HK-2 (cell line): ENCODE measurements at regions not wholly inside any gene's neighbourhood (a gene's known extent, or its start where the extent isn't known, plus 50 kb on each side); places are given as distances from the start of the nearest gene placed in this dataset.
"Not testable (repeated sequence)": the region's sequence is repeated elsewhere in the genome, so short reads cannot be mapped to it uniquely, and the experiment has no call there.

Source experiments
- DNase-seq: peaks from one replicate; pipeline ENCODE4 v3.0.0-alpha.2; 2018; ENCODE audit not compliant: unreplicated experiment

- peak; percentile 30 for DNase-seq
These were observed 177.6 kb downstream of the AIPL1 start for GRCh38 chr17:6257336-6257735.

- no peak for DNase-seq
These were observed 179.6 kb downstream of the AIPL1 start for GRCh38 chr17:6255322-6255721.

- DNase-seq, result no peak
These were observed 180.9 kb downstream of the AIPL1 start for GRCh38 chr17:6254036-6254435.

- not testable (repeated sequence) for DNase-seq
These were observed 181.5 kb downstream of the WSCD1 start for GRCh38 chr17:6251640-6252039.

GRCh38 chr17:6249732-6250131, 179.6 kb downstream of the WSCD1 start:
- DNase-seq, result no peak

GRCh38 chr17:6248061-6248460, 177.9 kb downstream of the WSCD1 start:
- DNase-seq, result no peak

GRCh38 chr17:6245301-6246177, 175.4 kb downstream of the WSCD1 start:
- DNase-seq, result no peak

GRCh38 chr17:6244796-6245195, 174.6 kb downstream of the WSCD1 start:
- DNase-seq, result no peak

- DNase-seq, result no peak
These were observed 174.1 kb downstream of the WSCD1 start for GRCh38 chr17:6244253-6244652.

- DNase-seq, result no peak
These were observed 173.0 kb downstream of the WSCD1 start for GRCh38 chr17:6243186-6243585.

- no peak for DNase-seq
These were observed 171.8 kb downstream of the WSCD1 start for GRCh38 chr17:6241996-6242395.

- no peak for DNase-seq
These were observed 171.2 kb downstream of the WSCD1 start for GRCh38 chr17:6241381-6241780.

- no peak for DNase-seq
These were observed 170.4 kb downstream of the WSCD1 start for GRCh38 chr17:6240601-6241000.

- DNase-seq, result no peak
These were observed 169.8 kb downstream of the WSCD1 start for GRCh38 chr17:6240001-6240400.

- DNase-seq, result no peak
These were observed 169.1 kb downstream of the WSCD1 start for GRCh38 chr17:6239241-6239798.

GRCh38 chr17:6233856-6234255, 163.7 kb downstream of the WSCD1 start:
- DNase-seq, result no peak

- DNase-seq, result no peak
These were observed 163.2 kb downstream of the WSCD1 start for GRCh38 chr17:6233339-6233738.

GRCh38 chr17:6232732-6233101, 162.5 kb downstream of the WSCD1 start:
- DNase-seq, result no peak

GRCh38 chr17:6231886-6232731, 161.9 kb downstream of the WSCD1 start:
- DNase-seq, result peak; percentile 73

- DNase-seq, result no peak
These were observed 161.3 kb downstream of the WSCD1 start for GRCh38 chr17:6231465-6231864.

GRCh38 chr17:6218333-6218732, 148.2 kb downstream of the WSCD1 start:
- no peak for DNase-seq
